ENCODE measurements at regions not wholly inside any gene's neighbourhood (a gene's known extent, or its start where the extent isn't known, plus 50 kb on each side); places are given as distances from the start of the nearest gene placed in this dataset.

- Histone ChIP-seq H3K36me3 (ENCODE audit: insufficient read depth, low read length) (no peaks in the 10 kb centered on the region), H3K4me2 (ENCODE audit: low read depth, low read length, poor library complexity, severe bottlenecking) (peak overlapping the region; percentile 66), H3K4me3 (ENCODE audit: low read length, poor library complexity, severe bottlenecking) (peak overlapping the region; percentile 38), H3K79me2 (ENCODE audit: insufficient read depth, low read length) (no peaks in the 10 kb centered on the region), H2AFZ (ENCODE audit: low read length) (peak overlapping the region; percentile 77; the same call in 1 of the 2 replicates), H3F3A (ENCODE audit: low read depth) (no peaks in the 10 kb centered on the region), H4K20me1 (ENCODE audit: insufficient read depth, low read length, poor library complexity, severe bottlenecking) (no peaks in the 10 kb centered on the region), H3K9ac (ENCODE audit: low read depth, low read length, poor library complexity, severe bottlenecking) (no peak overlapping the region), H3K9me3 (ENCODE audit: insufficient read depth, low read depth, low read length) (peaks cover 9% of the 10 kb centered on the region; the same call in 1 of the 2 replicates), H3K27me3 (ENCODE audit: insufficient read depth, low read length, poor library complexity, severe bottlenecking) (no peaks in the 10 kb centered on the region), H3K9me2 (replicated peaks; ENCODE audit: low read depth, low read length) (no peaks in the 10 kb centered on the region), H3K4me1 (ENCODE audit: insufficient read depth, low read length, poor library complexity, severe bottlenecking) (peaks cover 3% of the 10 kb centered on the region)
- TF ChIP-seq EZH2phosphoT487 (IDR thresholded peaks at IDR 0.05; ENCODE audit: borderline replicate concordance) (no peak), CTCF (conservative IDR thresholded peaks at IDR 0.05; ENCODE audit: low read length) (no peak)
Measured at GRCh38 chr3:162012633-162013032, 516.0 kb downstream of the OTOL1 start.

GRCh38 chr3:162014284-162014683 lies 517.7 kb downstream of the OTOL1 start:
- Histone ChIP-seq H3K9me2 (replicated peaks; ENCODE audit: low read depth, low read length) (no peaks in the 10 kb centered on the region), H3K27me3 (ENCODE audit: insufficient read depth, low read length, poor library complexity, severe bottlenecking) (no peaks in the 10 kb centered on the region), H3K4me3 (ENCODE audit: low read length, poor library complexity, severe bottlenecking) (no peak overlapping the region), H3F3A (ENCODE audit: low read depth) (no peaks in the 10 kb centered on the region), H3K9me3 (ENCODE audit: insufficient read depth, low read depth, low read length) (no peaks in the 10 kb centered on the region), H4K20me1 (ENCODE audit: insufficient read depth, low read length, poor library complexity, severe bottlenecking) (no peaks in the 10 kb centered on the region), H3K4me1 (ENCODE audit: insufficient read depth, low read length, poor library complexity, severe bottlenecking) (peaks cover 3% of the 10 kb centered on the region), H2AFZ (ENCODE audit: low read length) (no peak overlapping the region), H3K4me2 (ENCODE audit: low read depth, low read length, poor library complexity, severe bottlenecking) (no peak overlapping the region), H3K36me3 (ENCODE audit: insufficient read depth, low read length) (no peaks in the 10 kb centered on the region), H3K9ac (ENCODE audit: low read depth, low read length, poor library complexity, severe bottlenecking) (no peak overlapping the region), H3K79me2 (ENCODE audit: insufficient read depth, low read length) (no peaks in the 10 kb centered on the region)
- TF ChIP-seq EZH2phosphoT487 (IDR thresholded peaks at IDR 0.05; ENCODE audit: borderline replicate concordance) (no peak), CTCF (conservative IDR thresholded peaks at IDR 0.05; ENCODE audit: low read length) (no peak)

- no peak overlapping the region for H3K9ac ChIP-seq (ENCODE audit: low read depth, low read length, poor library complexity, severe bottlenecking)
- no peaks in the 10 kb centered on the region for H3K27me3 ChIP-seq (ENCODE audit: insufficient read depth, low read length, poor library complexity, severe bottlenecking)
- H3K79me2 ChIP-seq (ENCODE audit: insufficient read depth, low read length): no peaks in the 10 kb centered on the region
- TF ChIP-seq EZH2phosphoT487 (IDR thresholded peaks at IDR 0.05; ENCODE audit: borderline replicate concordance) (no peak), CTCF (conservative IDR thresholded peaks at IDR 0.05; ENCODE audit: low read length) (no peak)
- no peaks in the 10 kb centered on the region for H3K9me2 ChIP-seq (replicated peaks; ENCODE audit: low read depth, low read length)
- H3F3A ChIP-seq (ENCODE audit: low read depth): no peaks in the 10 kb centered on the region
- no peak overlapping the region for H3K4me3 ChIP-seq (ENCODE audit: low read length, poor library complexity, severe bottlenecking)
- H3K9me3 ChIP-seq (ENCODE audit: insufficient read depth, low read depth, low read length): no peaks in the 10 kb centered on the region
- H4K20me1 ChIP-seq (ENCODE audit: insufficient read depth, low read length, poor library complexity, severe bottlenecking): no peaks in the 10 kb centered on the region
- H3K4me2 ChIP-seq (ENCODE audit: low read depth, low read length, poor library complexity, severe bottlenecking): no peak overlapping the region
- peaks cover 3% of the 10 kb centered on the region for H3K4me1 ChIP-seq (ENCODE audit: insufficient read depth, low read length, poor library complexity, severe bottlenecking)
- H2AFZ ChIP-seq (ENCODE audit: low read length): peak overlapping the region; percentile 59; the same call in 1 of the 2 replicates
- no peaks in the 10 kb centered on the region for H3K36me3 ChIP-seq (ENCODE audit: insufficient read depth, low read length)
Measured at GRCh38 chr3:162015856-162016255, 519.2 kb downstream of the OTOL1 start.

Data from Loucy (cell line).